ENCODE measurements at regions not wholly inside any gene's neighbourhood (a gene's known extent, or its start where the extent isn't known, plus 50 kb on each side); places are given as distances from the start of the nearest gene placed in this dataset.

DNA sequence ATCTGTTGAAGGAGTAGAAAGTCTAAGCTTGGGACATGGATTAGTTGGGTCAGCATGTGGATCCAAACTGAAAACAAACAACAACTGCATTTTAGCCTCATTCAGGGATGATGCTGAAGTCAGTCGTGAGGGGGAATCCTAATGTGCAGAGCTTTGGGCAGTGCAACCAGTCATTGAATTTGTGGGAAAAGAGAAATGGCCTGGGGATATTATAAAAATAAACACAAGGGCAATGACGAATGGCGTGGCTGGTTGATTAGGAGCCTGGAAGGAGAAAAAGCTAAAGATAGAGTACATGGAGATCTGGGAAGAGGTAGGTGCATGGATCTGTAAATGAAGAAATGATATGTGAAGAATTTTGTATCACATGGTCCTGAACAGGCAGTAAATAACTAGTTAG lies 477.6 kb downstream of the TLE1 start:
- TF ChIP-seq, protein P1, sequence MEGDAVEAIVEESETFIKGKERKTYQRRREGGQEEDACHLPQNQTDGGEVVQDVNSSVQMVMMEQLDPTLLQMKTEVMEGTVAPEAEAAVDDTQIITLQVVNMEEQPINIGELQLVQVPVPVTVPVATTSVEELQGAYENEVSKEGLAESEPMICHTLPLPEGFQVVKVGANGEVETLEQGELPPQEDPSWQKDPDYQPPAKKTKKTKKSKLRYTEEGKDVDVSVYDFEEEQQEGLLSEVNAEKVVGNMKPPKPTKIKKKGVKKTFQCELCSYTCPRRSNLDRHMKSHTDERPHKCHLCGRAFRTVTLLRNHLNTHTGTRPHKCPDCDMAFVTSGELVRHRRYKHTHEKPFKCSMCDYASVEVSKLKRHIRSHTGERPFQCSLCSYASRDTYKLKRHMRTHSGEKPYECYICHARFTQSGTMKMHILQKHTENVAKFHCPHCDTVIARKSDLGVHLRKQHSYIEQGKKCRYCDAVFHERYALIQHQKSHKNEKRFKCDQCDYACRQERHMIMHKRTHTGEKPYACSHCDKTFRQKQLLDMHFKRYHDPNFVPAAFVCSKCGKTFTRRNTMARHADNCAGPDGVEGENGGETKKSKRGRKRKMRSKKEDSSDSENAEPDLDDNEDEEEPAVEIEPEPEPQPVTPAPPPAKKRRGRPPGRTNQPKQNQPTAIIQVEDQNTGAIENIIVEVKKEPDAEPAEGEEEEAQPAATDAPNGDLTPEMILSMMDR (IDR thresholded peaks at IDR 0.05; ENCODE audit: low read depth, low read length, missing control alignments), result no peak
- H3K4me3 ChIP-seq (ENCODE audit: low read depth, low read length), result no peak overlapping the region
- no peak for DNase-seq (ENCODE audit: low read depth)

DNA sequence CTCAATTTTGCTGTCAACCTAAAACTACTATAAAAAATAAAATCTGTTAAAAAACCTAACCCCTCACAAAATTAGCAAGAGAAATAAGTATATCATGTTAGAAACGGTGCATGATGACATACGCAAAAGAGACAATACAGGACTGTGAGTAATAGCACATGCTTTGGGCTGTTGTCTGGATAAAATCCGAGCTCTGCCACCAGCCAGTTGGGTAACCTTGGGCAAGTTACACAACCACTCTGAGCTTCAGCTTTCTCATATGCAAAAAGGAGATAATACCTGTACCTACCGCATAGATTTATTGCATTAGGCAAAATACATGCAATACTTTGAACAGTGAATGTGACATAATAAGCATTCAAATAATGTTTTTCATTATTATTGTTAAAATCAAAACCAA lies 481.7 kb downstream of the TLE1 start:
- DNase-seq (ENCODE audit: low read depth), result no peak
- no peak overlapping the region for H3K4me3 ChIP-seq (ENCODE audit: low read depth, low read length)
- TF ChIP-seq, protein P1 (IDR thresholded peaks at IDR 0.05; ENCODE audit: low read depth, low read length, missing control alignments), result no peak

DNA sequence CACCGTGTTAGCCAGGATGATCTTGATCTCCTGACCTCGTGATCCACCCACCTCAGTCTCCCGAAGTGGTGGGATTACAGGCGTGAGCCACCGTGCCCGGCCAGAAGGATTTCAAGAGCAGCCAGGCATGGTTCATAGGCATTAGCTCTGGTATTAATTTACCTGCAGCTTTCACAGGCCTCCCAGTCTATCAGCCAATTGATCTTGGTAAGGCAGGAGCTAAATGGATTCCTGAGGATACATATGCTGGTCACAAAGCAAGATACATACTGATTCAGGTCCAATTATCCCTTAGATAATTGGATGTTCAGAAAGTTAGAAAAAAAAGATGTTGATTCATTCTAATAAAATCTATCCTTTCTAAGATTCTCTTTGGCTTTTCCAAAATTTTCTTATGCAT lies 487.1 kb downstream of the TLE1 start:
- DNase-seq (ENCODE audit: low read depth), result no peak
- TF ChIP-seq, protein P1 (IDR thresholded peaks at IDR 0.05; ENCODE audit: low read depth, low read length, missing control alignments), result no peak
- H3K4me3 ChIP-seq (ENCODE audit: low read depth, low read length), result no peak overlapping the region

- TF ChIP-seq, protein P1 (IDR thresholded peaks at IDR 0.05; ENCODE audit: low read depth, low read length, missing control alignments), result no peak
- DNase-seq (ENCODE audit: low read depth), result no peak
- no peak overlapping the region for H3K4me3 ChIP-seq (ENCODE audit: low read depth, low read length)
These were observed 494.1 kb downstream of the TLE1 start for GRCh38 chr9:81195206-81195605.

DNA sequence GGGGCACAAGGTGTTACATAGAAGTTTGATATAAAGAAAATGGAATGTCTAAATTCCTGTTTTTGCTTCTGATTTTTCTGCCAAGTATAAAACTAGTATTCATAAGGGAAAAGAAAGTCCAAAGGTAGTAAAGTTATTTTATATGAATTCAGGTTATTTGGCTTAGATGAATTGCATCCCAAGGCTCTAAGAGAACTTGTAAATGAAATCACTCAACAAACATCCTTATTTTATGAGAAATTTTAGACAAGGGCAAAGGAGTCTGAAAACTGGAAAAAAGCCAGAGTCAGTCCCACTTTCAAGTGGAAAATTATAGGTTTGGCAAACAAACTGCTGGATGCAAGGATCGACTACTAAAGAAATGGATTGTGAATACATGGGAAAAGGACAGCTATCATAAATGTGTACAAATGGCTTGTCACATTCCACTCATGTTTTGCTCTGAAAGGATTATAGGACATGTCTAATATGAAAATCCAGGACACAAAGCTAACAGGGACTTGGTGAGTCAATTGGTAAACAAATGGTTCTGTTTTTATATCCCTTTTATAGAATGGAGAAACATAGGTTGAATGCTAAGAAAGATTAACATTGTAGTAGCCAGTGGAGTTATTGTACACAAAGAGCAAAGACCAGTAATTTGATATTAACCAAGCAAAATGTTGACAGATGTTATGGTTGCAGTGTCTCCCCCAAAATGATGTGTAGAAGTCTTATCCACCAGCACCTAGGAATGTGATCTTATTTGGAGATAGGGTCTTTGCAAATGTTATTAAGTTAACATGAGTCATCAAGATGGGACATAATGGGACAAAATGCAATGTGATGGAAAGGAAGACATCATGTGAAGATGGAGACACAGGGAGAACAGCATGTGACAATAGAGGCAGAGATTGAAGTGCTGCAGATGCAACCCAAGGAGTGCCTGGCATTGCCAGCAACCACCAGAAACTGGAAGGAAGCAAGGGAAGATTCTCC lies 495.7 kb downstream of the TLE1 start:
- no peak overlapping the region for H3K4me3 ChIP-seq (ENCODE audit: low read depth, low read length)
- no peak for DNase-seq (ENCODE audit: low read depth)
- TF ChIP-seq, protein P1 (IDR thresholded peaks at IDR 0.05; ENCODE audit: low read depth, low read length, missing control alignments), result no peak

GRCh38 chr9:81191222-81191621 lies 498.1 kb downstream of the TLE1 start:
- no peak overlapping the region for H3K4me3 ChIP-seq (ENCODE audit: low read depth, low read length)
- TF ChIP-seq, protein P1 (IDR thresholded peaks at IDR 0.05; ENCODE audit: low read depth, low read length, missing control alignments), result no peak
- no peak for DNase-seq (ENCODE audit: low read depth)

DNA sequence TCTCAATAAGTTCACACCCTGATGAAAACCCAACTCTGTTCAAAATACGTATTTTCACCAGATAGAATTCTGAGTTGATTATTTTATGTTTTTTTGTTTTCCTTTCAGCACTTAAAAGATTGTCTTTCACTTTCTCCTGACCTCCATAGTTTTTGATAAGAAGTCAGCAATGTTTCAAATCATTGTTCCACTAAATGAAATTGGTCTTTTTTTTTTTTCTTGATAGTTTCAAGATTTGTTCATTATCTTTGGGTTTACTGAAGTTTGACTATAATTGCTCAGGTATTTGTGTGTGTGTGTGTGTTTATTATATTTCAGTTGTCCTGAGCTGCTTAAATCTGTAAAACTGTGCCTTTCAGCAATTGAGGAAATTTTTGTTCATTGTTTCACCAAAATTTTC lies 498.7 kb downstream of the TLE1 start:
- H3K4me3 ChIP-seq (ENCODE audit: low read depth, low read length), result no peak overlapping the region
- TF ChIP-seq, protein P1 (IDR thresholded peaks at IDR 0.05; ENCODE audit: low read depth, low read length, missing control alignments), result no peak
- DNase-seq (ENCODE audit: low read depth), result no peak
